ENCODE measurements at regions not wholly inside any gene's neighbourhood (a gene's known extent, or its start where the extent isn't known, plus 50 kb on each side); places are given as distances from the start of the nearest gene placed in this dataset.

GRCh38 chr4:163582703-163583102 is 88.2 kb downstream of the TMA16 start:
- no peak for DNase-seq

GRCh38 chr4:163587867-163588266 is 93.4 kb downstream of the TMA16 start:
- DNase-seq, result peak; percentile 30

- DNase-seq, result no peak
Observed at GRCh38 chr4:163588532-163588931, 94.0 kb downstream of the TMA16 start.

- no peak for DNase-seq
Observed at GRCh38 chr4:163590103-163590502, 95.6 kb downstream of the TMA16 start.

- DNase-seq, result peak; percentile 46
Observed at GRCh38 chr4:163590619-163591264, 96.3 kb downstream of the TMA16 start.

- DNase-seq, result no peak
Observed at GRCh38 chr4:163591614-163592020, 97.1 kb downstream of the TMA16 start.

GRCh38 chr4:163592212-163592611 is 97.7 kb downstream of the TMA16 start:
- DNase-seq, result no peak

GRCh38 chr4:163595580-163595979 is 101.1 kb downstream of the TMA16 start:
- peak; percentile 26 for DNase-seq

- no peak for DNase-seq
Observed at GRCh38 chr4:163598028-163598427, 103.5 kb downstream of the TMA16 start.

- DNase-seq, result no peak
Observed at GRCh38 chr4:163598489-163598888, 104.0 kb downstream of the TMA16 start.

- no peak for DNase-seq
Observed at GRCh38 chr4:163600727-163601126, 106.2 kb downstream of the TMA16 start.

- DNase-seq, result peak; percentile 50
Observed at GRCh38 chr4:163603257-163603656, 108.8 kb downstream of the TMA16 start.

- DNase-seq, result no peak
Observed at GRCh38 chr4:163606896-163607691, 112.6 kb downstream of the TMA16 start.

- DNase-seq, result no peak
Observed at GRCh38 chr4:163609019-163609418, 114.5 kb downstream of the TMA16 start.

GRCh38 chr4:163610648-163611047 is 116.2 kb downstream of the TMA16 start:
- DNase-seq, result no peak

- DNase-seq, result no peak
Observed at GRCh38 chr4:163611182-163611581, 116.7 kb downstream of the TMA16 start.

GRCh38 chr4:163611784-163612445 is 117.4 kb downstream of the TMA16 start:
- no peak for DNase-seq

- no peak for DNase-seq
Observed at GRCh38 chr4:163612762-163613161, 118.3 kb downstream of the TMA16 start.

- no peak for DNase-seq
Observed at GRCh38 chr4:163613383-163613782, 118.9 kb downstream of the TMA16 start.

GRCh38 chr4:163614866-163615265 is 120.4 kb downstream of the TMA16 start:
- no peak for DNase-seq

- no peak for DNase-seq
Observed at GRCh38 chr4:163618845-163619244, 124.4 kb downstream of the TMA16 start.

GRCh38 chr4:163620738-163621137 is 126.2 kb downstream of the TMA16 start:
- DNase-seq, result no peak

- no peak for DNase-seq
Observed at GRCh38 chr4:163621821-163622220, 127.3 kb downstream of the TMA16 start.

Data from HCEC 1CT (cell line).